HCT116 (cell line): ENCODE measurements at regions not wholly inside any gene's neighbourhood (a gene's known extent, or its start where the extent isn't known, plus 50 kb on each side); places are given as distances from the start of the nearest gene placed in this dataset.

ENCODE experiments used
- ATAC-seq: fragments of 200-7000 bp; cut with Tn5 transposase; 2 replicates; pipeline ENCODE4 v1.9.1; 2020; ENCODE audit warnings: mild to moderate bottlenecking, moderate library complexity
- BruUV-seq: library from RNA; stranded (reverse); fragments of 400-500 nt; replicated peaks from 2 replicates; lab custom pipeline; 2021; lab: Mats Ljungman, UMichigan
- CTCF ChIA-PET: fragments of 300-600 bp; sonication (Branson Sonifier 250); formaldehyde crosslinking; loops from one replicate; lab custom pipeline; 2021; ENCODE audit warnings: antibody characterized with exemption; lab: Charles Lee
- POLR2A ChIA-PET: fragments of 300-600, 350-600 bp; sonication (Branson Sonifier 250); formaldehyde crosslinking; loops from one replicate; lab custom pipeline; 2021; ENCODE audit warnings: antibody characterized with exemption; lab: Charles Lee
- RAD21 ChIA-PET, 2 experiments: fragments of 300-600 bp; sonication (Branson Sonifier 250); formaldehyde crosslinking; loops; one replicate each; lab custom pipeline; 2023; ENCODE audit warnings: low total read pairs in 2 of 2; ENCODE audit not compliant: uncharacterized antibody in 2 of 2, unreplicated experiment in 2 of 2, low non-redundant PET in 1 of 2; lab: Charles Lee
- DNase-seq: peaks from one replicate; pipeline ENCODE4 v3.0.0-alpha.2; 2010; ENCODE audit warnings: low read depth, low spot score
- H2AFZ ChIP-seq: fragments of 200-600 bp; shearing (Covaris generic), sonication (generic); 2 replicates; pipeline ENCODE4 v1.6.1; 2017; ENCODE audit warnings: low read depth, mixed run types, mixed read lengths, antibody characterized with exemption, low read length; ENCODE audit not compliant: poor library complexity, severe bottlenecking
- H3K27ac ChIP-seq: 2 replicates; pipeline ENCODE4 v1.5.1; 2012; ENCODE audit warnings: low read depth, low read length
- H3K27me3 ChIP-seq: fragments of 200-600 bp; sonication (generic); 2 replicates; pipeline ENCODE4 v1.6.1; 2016; ENCODE audit warnings: mixed run types, low read length, mixed read lengths; ENCODE audit not compliant: insufficient read depth
- H3K36me3 ChIP-seq, 2 experiments: fragments of 200-500 bp in 1 of 2; fragments of 200-600 bp in 1 of 2; sonication (Bioruptor generic) in 1 of 2; sonication (generic) in 1 of 2; 2 replicates each; pipeline versions ENCODE4 v1.5.1 to v1.6.1; 2014 to 2016; ENCODE audit warnings: low read length in 2 of 2, inconsistent platforms in 1 of 2, mixed read lengths in 1 of 2, mixed run types in 1 of 2; ENCODE audit not compliant: insufficient read depth in 2 of 2, control insufficient read depth in 1 of 2
- H3K4me1 ChIP-seq, 2 experiments: fragments of 200-600 bp in 1 of 2; sonication (generic) in 1 of 2; 2 replicates each; pipeline versions ENCODE4 v1.5.1 to v1.6.1; 2012 to 2017; ENCODE audit warnings: low read length in 2 of 2, inconsistent platforms in 1 of 2, mild to moderate bottlenecking in 1 of 2, mixed read lengths in 1 of 2, mixed run types in 1 of 2, moderate library complexity in 1 of 2; ENCODE audit not compliant: insufficient read depth in 2 of 2, control insufficient read depth in 1 of 2
- H3K4me2 ChIP-seq: fragments of 200-600 bp; sonication (generic); 2 replicates; pipeline ENCODE4 v1.6.1; 2017; ENCODE audit warnings: mixed run types, low read length, mixed read lengths
- H3K4me3 ChIP-seq, 2 experiments: fragments of 200-600 bp in 1 of 2; sonication (generic) in 1 of 2; replicated peaks in 1 of 2; 2 replicates each; pipeline ENCODE4 v1.5.1; 2011 to 2016; ENCODE audit warnings: low read length in 2 of 2, control low read depth in 1 of 2, low read depth in 1 of 2, mild to moderate bottlenecking in 1 of 2, mixed read lengths in 1 of 2, mixed run types in 1 of 2
- H3K79me2 ChIP-seq: fragments of 200-600 bp; sonication (generic); 2 replicates; pipeline ENCODE4 v1.6.1; 2017; ENCODE audit warnings: mild to moderate bottlenecking, mixed run types, low read length, moderate library complexity, mixed read lengths; ENCODE audit not compliant: insufficient read depth
- H3K9ac ChIP-seq: fragments of 200-600 bp; sonication (generic); 2 replicates; pipeline ENCODE4 v1.6.1; 2016; ENCODE audit warnings: low read length, mixed read lengths
- H3K9me2 ChIP-seq: fragments of 200-600 bp; sonication (generic), shearing (Covaris generic); 2 replicates; pipeline ENCODE4 v1.6.1; 2017; ENCODE audit warnings: mixed run types, mild to moderate bottlenecking, moderate library complexity; ENCODE audit not compliant: insufficient read depth
- H3K9me3 ChIP-seq, 2 experiments: fragments of 200-500 bp in 1 of 2; fragments of 200-600 bp in 1 of 2; sonication (Bioruptor generic) in 1 of 2; sonication (generic) in 1 of 2; 2 replicates each; pipeline ENCODE4 v1.6.1; 2014 to 2017; ENCODE audit warnings: low read length in 2 of 2, mixed read lengths in 2 of 2, inconsistent platforms in 1 of 2, low read depth in 1 of 2, mild to moderate bottlenecking in 1 of 2, mixed run types in 1 of 2, moderate library complexity in 1 of 2; ENCODE audit not compliant: control insufficient read depth in 1 of 2, insufficient read depth in 1 of 2
- H4K20me1 ChIP-seq: fragments of 200-600 bp; sonication (generic), shearing (Covaris generic); 2 replicates; pipeline ENCODE4 v1.6.1; 2017; ENCODE audit warnings: mixed run types, mild to moderate bottlenecking, moderate library complexity; ENCODE audit not compliant: insufficient read depth
- CBX3 ChIP-seq: IDR thresholded peaks from 2 replicates; pipeline ENCODE4 v1.6.1; 2012; ENCODE audit warnings: low read depth
- CEBPB ChIP-seq: IDR thresholded peaks from 2 replicates; pipeline ENCODE4 v1.6.1; 2012; ENCODE audit warnings: low read depth
- EGR1 ChIP-seq: IDR thresholded peaks from 2 replicates; pipeline ENCODE4 v1.6.1; 2012; ENCODE audit warnings: low read depth
- ELF1 ChIP-seq: IDR thresholded peaks from 2 replicates; pipeline ENCODE4 v1.6.1; 2012; ENCODE audit warnings: low read depth, borderline replicate concordance
- EZH2 ChIP-seq: fragments of 200-600 bp; sonication (generic); IDR thresholded peaks from 2 replicates; pipeline ENCODE4 v1.6.1; 2017; ENCODE audit warnings: antibody characterized with exemption, mixed run types
- EZH2phosphoT487 ChIP-seq: fragments of 200-600 bp; IDR thresholded peaks from 2 replicates; pipeline ENCODE4 v1.6.1; 2018; ENCODE audit warnings: antibody characterized with exemption, borderline replicate concordance
- FOSL1 ChIP-seq: IDR thresholded peaks from 2 replicates; pipeline ENCODE4 v1.6.1; 2012; ENCODE audit warnings: low read depth
- JUND ChIP-seq: IDR thresholded peaks from 2 replicates; pipeline ENCODE4 v1.6.1; 2012
- POLR2A ChIP-seq: IDR thresholded peaks from 2 replicates; pipeline ENCODE4 v1.7.0; 2011; ENCODE audit warnings: borderline replicate concordance; ENCODE audit not compliant: insufficient read depth, insufficient read length; ENCODE audit errors: extremely low read depth
- POLR2AphosphoS5 ChIP-seq: IDR thresholded peaks from 2 replicates; pipeline ENCODE4 v1.6.1; 2011; ENCODE audit warnings: mild to moderate bottlenecking, low read depth, low read length, moderate library complexity
- RAD21 ChIP-seq: IDR thresholded peaks from 2 replicates; pipeline ENCODE4 v1.6.1; 2012; ENCODE audit warnings: low read depth, mild to moderate bottlenecking
- SIN3A ChIP-seq: IDR thresholded peaks from 2 replicates; pipeline ENCODE4 v1.6.1; 2012; ENCODE audit warnings: low read depth
- SP1 ChIP-seq: IDR thresholded peaks from 2 replicates; pipeline ENCODE4 v1.6.1; 2012; ENCODE audit warnings: low read depth
- SRF ChIP-seq: IDR thresholded peaks from 2 replicates; pipeline ENCODE4 v1.6.1; 2012; ENCODE audit warnings: low read depth
- YY1 ChIP-seq: IDR thresholded peaks from 2 replicates; pipeline ENCODE4 v1.6.1; 2011; ENCODE audit warnings: low read length, low read depth, moderate library complexity, mild to moderate bottlenecking; ENCODE audit not compliant: insufficient replicate concordance; ENCODE audit errors: extremely low read depth
- ZFX ChIP-seq: fragments of 450-650 bp; IDR thresholded peaks from 2 replicates; pipeline ENCODE4 v1.6.1; 2017
- intact Hi-C: fragments of 100-400 bp; cut with micrococcal nuclease; formaldehyde crosslinking; loops from 2 replicates; pipeline ENCODE4 v1.10.0; 2022
- TF ChIP-seq, protein P1 (sequence below): IDR thresholded peaks from 2 replicates; pipeline ENCODE4 v1.6.1; 2012; ENCODE audit warnings: low read depth
- TF ChIP-seq, protein P2 (sequence below), 3 experiments: fragments of 200-600 bp in 1 of 3; sonication (generic) in 1 of 3; IDR thresholded peaks in 2 of 3; conservative IDR thresholded peaks in 1 of 3; 2 replicates each; pipeline ENCODE4 v1.5.1; 2012 to 2017; ENCODE audit warnings: low read depth in 2 of 3, low read length in 2 of 3, antibody characterized with exemption in 1 of 3, borderline replicate concordance in 1 of 3, control low read depth in 1 of 3, mild to moderate bottlenecking in 1 of 3, mixed read lengths in 1 of 3, mixed run types in 1 of 3, moderate library complexity in 1 of 3; ENCODE audit not compliant: insufficient read depth in 1 of 3
- TF ChIP-seq, protein P3 (sequence below): IDR thresholded peaks from 2 replicates; pipeline ENCODE4 v1.6.1; 2012
- TF ChIP-seq, protein P4 (sequence below): IDR thresholded peaks from 2 replicates; pipeline ENCODE4 v1.6.1; 2011; ENCODE audit warnings: mild to moderate bottlenecking, low read length, moderate library complexity; ENCODE audit not compliant: insufficient replicate concordance; ENCODE audit errors: extremely low read depth

DNA sequence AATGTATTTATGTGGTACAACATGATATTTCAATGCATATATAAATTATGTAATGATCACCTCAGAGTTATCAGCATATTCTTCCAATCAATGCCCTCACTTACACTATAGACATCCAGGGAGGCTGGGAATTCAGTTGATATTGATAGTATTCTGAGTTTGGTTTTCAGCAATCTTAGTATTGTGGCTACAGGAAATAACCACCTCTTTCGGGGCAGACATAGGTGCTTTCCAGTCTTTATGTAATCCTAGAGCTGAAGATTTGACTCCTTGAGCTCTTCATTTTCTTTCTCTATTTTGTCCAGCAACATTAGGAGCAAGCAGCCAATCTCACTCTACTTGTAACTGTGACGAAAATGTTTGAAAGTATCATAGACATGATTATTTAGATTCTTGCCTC, 712.7 kb upstream of the KIRREL3 start:
- no peak for ATAC-seq
- CTCF ChIA-PET = no interaction called here
- no peak overlapping the region for H3K9ac ChIP-seq
- no peaks in the 10 kb centered on the region for H4K20me1 ChIP-seq
- H3K4me1 ChIP-seq = no peaks in the 10 kb centered on the region
- no peak for DNase-seq
- no peak overlapping the region for H2AFZ ChIP-seq
- no peak for TF ChIP-seq EGR1
- TF ChIP-seq, protein P1, sequence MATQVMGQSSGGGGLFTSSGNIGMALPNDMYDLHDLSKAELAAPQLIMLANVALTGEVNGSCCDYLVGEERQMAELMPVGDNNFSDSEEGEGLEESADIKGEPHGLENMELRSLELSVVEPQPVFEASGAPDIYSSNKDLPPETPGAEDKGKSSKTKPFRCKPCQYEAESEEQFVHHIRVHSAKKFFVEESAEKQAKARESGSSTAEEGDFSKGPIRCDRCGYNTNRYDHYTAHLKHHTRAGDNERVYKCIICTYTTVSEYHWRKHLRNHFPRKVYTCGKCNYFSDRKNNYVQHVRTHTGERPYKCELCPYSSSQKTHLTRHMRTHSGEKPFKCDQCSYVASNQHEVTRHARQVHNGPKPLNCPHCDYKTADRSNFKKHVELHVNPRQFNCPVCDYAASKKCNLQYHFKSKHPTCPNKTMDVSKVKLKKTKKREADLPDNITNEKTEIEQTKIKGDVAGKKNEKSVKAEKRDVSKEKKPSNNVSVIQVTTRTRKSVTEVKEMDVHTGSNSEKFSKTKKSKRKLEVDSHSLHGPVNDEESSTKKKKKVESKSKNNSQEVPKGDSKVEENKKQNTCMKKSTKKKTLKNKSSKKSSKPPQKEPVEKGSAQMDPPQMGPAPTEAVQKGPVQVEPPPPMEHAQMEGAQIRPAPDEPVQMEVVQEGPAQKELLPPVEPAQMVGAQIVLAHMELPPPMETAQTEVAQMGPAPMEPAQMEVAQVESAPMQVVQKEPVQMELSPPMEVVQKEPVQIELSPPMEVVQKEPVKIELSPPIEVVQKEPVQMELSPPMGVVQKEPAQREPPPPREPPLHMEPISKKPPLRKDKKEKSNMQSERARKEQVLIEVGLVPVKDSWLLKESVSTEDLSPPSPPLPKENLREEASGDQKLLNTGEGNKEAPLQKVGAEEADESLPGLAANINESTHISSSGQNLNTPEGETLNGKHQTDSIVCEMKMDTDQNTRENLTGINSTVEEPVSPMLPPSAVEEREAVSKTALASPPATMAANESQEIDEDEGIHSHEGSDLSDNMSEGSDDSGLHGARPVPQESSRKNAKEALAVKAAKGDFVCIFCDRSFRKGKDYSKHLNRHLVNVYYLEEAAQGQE = no peak
- TF ChIP-seq YY1 = no peak
- TF ChIP-seq, protein P2, sequence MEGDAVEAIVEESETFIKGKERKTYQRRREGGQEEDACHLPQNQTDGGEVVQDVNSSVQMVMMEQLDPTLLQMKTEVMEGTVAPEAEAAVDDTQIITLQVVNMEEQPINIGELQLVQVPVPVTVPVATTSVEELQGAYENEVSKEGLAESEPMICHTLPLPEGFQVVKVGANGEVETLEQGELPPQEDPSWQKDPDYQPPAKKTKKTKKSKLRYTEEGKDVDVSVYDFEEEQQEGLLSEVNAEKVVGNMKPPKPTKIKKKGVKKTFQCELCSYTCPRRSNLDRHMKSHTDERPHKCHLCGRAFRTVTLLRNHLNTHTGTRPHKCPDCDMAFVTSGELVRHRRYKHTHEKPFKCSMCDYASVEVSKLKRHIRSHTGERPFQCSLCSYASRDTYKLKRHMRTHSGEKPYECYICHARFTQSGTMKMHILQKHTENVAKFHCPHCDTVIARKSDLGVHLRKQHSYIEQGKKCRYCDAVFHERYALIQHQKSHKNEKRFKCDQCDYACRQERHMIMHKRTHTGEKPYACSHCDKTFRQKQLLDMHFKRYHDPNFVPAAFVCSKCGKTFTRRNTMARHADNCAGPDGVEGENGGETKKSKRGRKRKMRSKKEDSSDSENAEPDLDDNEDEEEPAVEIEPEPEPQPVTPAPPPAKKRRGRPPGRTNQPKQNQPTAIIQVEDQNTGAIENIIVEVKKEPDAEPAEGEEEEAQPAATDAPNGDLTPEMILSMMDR (IDR thresholded peaks at IDR 0.05 in 2 of 3, conservative IDR thresholded peaks at IDR 0.05 in 1 of 3; ENCODE audit: borderline replicate concordance in 1 of 3, insufficient read depth in 1 of 3, low read depth in 2 of 3, low read length in 2 of 3) = no peak
- no peak for TF ChIP-seq JUND
- no peak for TF ChIP-seq ELF1
- no peak for TF ChIP-seq ZFX
- no peak for TF ChIP-seq SRF
- TF ChIP-seq, protein P3, sequence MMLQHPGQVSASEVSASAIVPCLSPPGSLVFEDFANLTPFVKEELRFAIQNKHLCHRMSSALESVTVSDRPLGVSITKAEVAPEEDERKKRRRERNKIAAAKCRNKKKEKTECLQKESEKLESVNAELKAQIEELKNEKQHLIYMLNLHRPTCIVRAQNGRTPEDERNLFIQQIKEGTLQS = no peak
- TF ChIP-seq, protein P4, sequence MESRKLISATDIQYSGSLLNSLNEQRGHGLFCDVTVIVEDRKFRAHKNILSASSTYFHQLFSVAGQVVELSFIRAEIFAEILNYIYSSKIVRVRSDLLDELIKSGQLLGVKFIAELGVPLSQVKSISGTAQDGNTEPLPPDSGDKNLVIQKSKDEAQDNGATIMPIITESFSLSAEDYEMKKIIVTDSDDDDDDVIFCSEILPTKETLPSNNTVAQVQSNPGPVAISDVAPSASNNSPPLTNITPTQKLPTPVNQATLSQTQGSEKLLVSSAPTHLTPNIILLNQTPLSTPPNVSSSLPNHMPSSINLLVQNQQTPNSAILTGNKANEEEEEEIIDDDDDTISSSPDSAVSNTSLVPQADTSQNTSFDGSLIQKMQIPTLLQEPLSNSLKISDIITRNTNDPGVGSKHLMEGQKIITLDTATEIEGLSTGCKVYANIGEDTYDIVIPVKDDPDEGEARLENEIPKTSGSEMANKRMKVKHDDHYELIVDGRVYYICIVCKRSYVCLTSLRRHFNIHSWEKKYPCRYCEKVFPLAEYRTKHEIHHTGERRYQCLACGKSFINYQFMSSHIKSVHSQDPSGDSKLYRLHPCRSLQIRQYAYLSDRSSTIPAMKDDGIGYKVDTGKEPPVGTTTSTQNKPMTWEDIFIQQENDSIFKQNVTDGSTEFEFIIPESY = no peak
- TF ChIP-seq CEBPB = no peak
- TF ChIP-seq CBX3 = no peak
- no peak for TF ChIP-seq POLR2AphosphoS5
- no peak for TF ChIP-seq SP1
- TF ChIP-seq RAD21 = no peak
- no peak for TF ChIP-seq POLR2A
- no peak for TF ChIP-seq EZH2
- no peak for TF ChIP-seq SIN3A
- TF ChIP-seq FOSL1 = no peak
- TF ChIP-seq EZH2phosphoT487 = no peak
- H3K27ac ChIP-seq = no peak overlapping the region
- POLR2A ChIA-PET = no interaction called here
- peaks cover 12 to 17% of the 10 kb centered on the region in 2 experiments; a peak in 2 of 4 replicates for H3K9me3 ChIP-seq
- H3K79me2 ChIP-seq = no peaks in the 10 kb centered on the region
- BruUV-seq = no TSS peak
- no peaks in the 10 kb centered on the region for H3K36me3 ChIP-seq
- H3K4me3 ChIP-seq = no peak overlapping the region
- no peaks in the 10 kb centered on the region for H3K9me2 ChIP-seq
- RAD21 ChIA-PET = no interaction called here
- H3K4me2 ChIP-seq = no peak overlapping the region
- H3K27me3 ChIP-seq = no peaks in the 10 kb centered on the region
- intact Hi-C loops = no loop called here
